ENCODE measurements at regions not wholly inside any gene's neighbourhood (a gene's known extent, or its start where the extent isn't known, plus 50 kb on each side); places are given as distances from the start of the nearest gene placed in this dataset.

DNA sequence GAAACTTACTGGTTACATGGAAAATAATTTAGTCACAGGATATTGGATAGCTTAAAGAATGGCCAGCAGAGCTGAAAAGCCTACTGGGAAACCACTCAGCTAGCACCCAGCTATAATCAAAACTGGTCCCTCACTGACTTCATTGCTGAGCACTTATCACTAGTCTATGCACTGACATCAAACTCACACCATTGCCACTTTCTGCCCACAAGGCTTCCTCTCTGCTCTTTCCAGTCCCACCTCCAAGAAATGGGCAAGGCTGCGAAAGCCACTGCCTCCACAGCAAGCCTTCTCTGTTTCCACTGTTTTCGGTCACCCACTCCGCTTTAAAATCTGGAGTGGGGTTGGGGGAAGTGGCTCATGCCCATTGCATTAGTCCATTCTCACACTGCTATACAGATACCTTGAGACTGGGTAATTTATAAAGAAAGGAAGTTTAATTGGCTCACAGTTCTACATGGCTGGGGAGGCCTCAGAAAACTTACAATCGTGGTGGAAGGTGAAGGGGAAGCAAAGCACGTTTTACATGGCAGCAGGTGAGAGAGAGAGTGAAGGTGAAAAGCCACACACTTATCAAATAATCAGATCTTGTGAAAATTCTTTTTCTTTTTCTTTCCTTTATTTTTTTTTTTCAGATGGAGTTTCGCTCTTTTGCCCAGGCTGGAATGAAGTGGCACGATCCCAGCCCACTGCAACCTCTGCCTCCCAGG is 77.0 kb upstream of the CERS6 start:
- no peak for DNase-seq (ENCODE audit: low spot score)

- DNase-seq (ENCODE audit: low spot score): no peak
These were observed 75.6 kb upstream of the CERS6 start for GRCh38 chr2:168380500-168380899.

GRCh38 chr2:168392024-168392423 is 64.0 kb upstream of the CERS6 start:
- no peak for DNase-seq (ENCODE audit: low spot score)

- DNase-seq (ENCODE audit: low spot score): no peak
These were observed 63.3 kb upstream of the CERS6 start for GRCh38 chr2:168392797-168393196.

- DNase-seq (ENCODE audit: low spot score): no peak
These were observed 61.8 kb upstream of the CERS6 start for GRCh38 chr2:168394262-168394661.

DNA sequence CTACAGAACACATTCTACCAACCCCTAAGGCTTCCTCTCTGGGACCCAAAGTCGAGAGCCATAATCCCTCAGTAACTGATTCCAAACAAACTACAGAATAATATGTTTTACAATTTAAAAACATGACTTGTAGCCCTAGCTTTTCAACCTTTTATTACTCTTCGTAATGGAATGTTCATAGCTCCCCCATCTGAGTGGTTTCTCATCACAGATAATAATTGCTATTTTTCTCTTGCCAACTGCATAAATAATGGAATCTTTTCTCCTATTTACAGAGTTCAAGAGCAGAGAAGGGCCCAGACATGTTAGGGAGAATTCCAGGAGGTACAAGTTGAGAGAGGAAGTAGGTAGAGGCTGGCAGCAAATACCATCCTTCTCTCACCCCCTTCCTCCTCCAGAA is 59.9 kb upstream of the CERS6 start:
- DNase-seq (ENCODE audit: low spot score): no peak

GRCh38 chr2:168397629-168398028 is 58.4 kb upstream of the CERS6 start:
- no peak for DNase-seq (ENCODE audit: low spot score)

DNA sequence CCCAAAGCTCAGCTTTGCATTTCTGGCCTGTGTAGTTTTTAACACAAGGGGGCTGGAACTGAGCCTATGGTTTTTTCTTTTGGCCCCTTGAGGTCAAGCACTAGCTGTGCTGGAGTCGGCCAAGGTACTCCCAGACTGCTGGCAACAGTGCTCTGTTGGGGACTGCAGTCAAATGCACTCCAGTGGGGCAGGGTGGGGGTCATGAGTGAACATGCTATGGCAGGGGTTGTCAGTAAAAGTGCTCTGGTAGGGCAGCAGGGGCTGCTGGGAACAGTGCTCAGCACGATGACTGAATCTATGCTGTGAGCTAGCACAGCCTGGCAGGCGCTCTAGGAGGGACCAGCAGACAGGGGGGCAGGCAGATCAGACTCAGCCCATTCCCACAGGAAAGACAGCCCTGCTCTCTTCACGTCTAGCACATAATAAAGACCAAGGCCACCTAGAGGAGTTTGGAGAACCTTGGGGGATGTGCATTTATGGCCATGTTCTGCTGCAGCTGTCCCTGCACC is 55.0 kb upstream of the CERS6 start:
- DNase-seq (ENCODE audit: low spot score): no peak

DNA sequence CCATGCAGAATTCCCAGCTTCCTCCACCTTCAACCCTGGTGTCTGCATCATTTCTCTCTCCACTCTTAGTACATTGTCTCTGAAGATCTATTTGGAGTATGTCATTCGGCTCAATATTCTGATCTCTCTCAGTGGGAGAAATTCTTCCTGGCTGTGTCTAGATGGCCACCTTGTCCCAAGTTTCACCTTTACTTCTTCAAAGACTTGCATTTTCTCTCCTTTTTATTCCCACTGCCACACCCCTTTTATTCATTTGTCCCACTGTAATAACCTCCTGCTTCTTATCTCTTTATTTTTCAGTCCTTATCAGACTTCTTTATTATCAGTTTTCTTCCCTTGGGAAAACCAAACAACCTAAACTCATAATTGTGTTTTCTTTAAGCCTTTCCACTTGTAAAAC is 54.3 kb upstream of the CERS6 start:
- DNase-seq (ENCODE audit: low spot score): no peak

DNA sequence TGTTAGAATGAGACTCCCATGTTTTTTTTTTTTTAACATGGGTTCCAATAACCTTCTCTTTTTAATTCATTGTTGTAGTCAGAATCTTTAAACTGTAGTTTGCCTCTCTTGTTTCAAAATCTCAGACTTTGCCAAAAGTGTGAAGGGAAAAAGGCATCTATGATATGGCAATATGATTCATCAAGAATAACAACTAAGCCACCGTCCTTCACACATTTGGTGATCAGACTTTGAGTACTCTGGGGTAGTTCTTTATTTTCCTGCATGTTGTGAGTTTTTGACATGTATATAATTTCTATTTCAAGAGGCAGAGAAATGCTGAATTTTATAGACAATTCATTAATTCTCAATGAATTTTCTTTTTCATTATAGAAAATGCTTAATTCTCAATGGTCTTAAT is 53.5 kb upstream of the CERS6 start:
- no peak for DNase-seq (ENCODE audit: low spot score)

DNA sequence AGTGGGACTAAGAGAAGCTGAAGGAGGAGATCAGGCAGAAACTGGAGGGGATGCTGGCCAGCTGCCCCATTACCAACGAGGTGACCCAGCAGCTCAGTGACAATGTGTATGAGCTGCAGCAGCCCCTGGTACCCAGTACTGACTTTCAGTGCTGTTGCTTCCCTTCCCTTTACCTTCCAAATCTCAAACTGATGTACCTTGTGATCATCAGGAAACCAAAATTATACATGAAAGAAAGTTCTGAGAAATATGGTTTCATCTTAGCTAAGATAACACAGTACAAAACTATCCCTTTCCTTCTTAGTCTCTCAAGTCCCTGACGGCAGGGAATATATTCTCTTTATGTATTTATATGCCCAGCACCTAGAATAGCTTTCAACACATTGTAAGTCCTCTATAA is 52.3 kb upstream of the CERS6 start:
- DNase-seq (ENCODE audit: low spot score): no peak

DNA sequence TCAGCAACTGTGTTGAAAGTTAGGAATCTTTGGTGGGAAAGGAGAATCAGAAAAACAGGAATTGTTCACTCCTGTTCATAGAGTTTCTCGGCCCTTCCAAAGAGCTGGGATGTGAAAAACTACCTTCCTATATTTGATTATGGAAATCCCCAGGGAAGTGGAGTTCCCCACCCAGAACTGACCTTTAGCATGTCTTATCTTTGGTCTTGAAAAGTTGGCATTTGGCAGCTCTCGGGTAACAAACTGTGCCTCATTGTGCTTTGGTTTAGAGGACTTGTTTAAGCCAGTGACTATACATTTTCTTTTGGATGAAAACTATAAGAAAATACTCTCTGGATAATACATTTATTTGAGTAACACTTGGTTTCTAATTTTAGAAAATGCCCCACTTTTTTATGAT is 51.3 kb upstream of the CERS6 start:
- no peak for DNase-seq (ENCODE audit: low spot score)
